ENCODE measurements at regions not wholly inside any gene's neighbourhood (a gene's known extent, or its start where the extent isn't known, plus 50 kb on each side); places are given as distances from the start of the nearest gene placed in this dataset.

GRCh38 chr5:133780619-133781280 lies 168.4 kb upstream of the FSTL4 start:
- no peak for TF ChIP-seq CTCF (conservative IDR thresholded peaks at IDR 0.05)
- H3K27ac ChIP-seq = no peak overlapping the region

- no peak for TF ChIP-seq CTCF (conservative IDR thresholded peaks at IDR 0.05)
- no peak overlapping the region for H3K27ac ChIP-seq
These were observed 167.6 kb upstream of the FSTL4 start for GRCh38 chr5:133779828-133780475.

GRCh38 chr5:133778636-133779035 lies 166.3 kb upstream of the FSTL4 start:
- no peak overlapping the region for H3K27ac ChIP-seq
- no peak for TF ChIP-seq CTCF (conservative IDR thresholded peaks at IDR 0.05)

GRCh38 chr5:133777951-133778350 lies 165.6 kb upstream of the FSTL4 start:
- TF ChIP-seq CTCF (conservative IDR thresholded peaks at IDR 0.05) = no peak

DNA sequence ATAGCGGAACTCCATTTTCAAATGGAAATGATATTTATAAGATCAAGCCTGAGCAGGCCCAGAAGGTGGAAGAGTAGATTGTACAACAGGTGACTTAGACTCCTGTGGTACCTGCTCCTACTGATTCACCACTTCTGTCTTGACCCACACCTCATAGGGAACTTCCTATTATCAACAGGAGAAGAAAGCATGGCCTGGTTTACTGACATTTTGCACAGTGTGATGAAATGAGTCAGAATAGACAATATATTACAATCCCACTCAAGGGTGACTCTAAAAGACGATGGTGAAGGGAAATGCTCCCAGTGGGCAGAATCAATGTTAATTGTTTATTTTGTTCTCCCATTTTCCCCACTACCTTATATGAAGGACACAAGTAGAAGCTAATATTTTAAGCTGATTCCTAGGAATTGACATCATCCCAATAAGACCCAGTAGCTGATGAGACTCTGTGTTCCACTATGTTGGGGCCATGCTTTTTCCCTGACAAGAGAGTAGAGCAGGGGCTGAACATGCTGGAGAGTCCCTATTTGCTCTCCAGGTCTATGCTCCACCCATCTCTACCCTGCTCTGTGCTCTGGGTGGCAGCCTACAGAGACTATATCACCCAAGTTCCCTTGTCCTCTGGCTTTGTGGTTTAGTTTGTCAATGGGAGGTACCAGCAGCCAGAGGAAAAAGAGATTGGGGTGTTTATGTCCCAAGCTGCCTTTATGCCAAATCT lies 163.4 kb upstream of the FSTL4 start:
- no peak overlapping the region for H3K27ac ChIP-seq
- no peak for TF ChIP-seq CTCF (conservative IDR thresholded peaks at IDR 0.05)

More at GRCh38 chr5:133777951-133778350, 165.6 kb upstream of the FSTL4 start:
- H3K27ac ChIP-seq = no peak overlapping the region

DNA sequence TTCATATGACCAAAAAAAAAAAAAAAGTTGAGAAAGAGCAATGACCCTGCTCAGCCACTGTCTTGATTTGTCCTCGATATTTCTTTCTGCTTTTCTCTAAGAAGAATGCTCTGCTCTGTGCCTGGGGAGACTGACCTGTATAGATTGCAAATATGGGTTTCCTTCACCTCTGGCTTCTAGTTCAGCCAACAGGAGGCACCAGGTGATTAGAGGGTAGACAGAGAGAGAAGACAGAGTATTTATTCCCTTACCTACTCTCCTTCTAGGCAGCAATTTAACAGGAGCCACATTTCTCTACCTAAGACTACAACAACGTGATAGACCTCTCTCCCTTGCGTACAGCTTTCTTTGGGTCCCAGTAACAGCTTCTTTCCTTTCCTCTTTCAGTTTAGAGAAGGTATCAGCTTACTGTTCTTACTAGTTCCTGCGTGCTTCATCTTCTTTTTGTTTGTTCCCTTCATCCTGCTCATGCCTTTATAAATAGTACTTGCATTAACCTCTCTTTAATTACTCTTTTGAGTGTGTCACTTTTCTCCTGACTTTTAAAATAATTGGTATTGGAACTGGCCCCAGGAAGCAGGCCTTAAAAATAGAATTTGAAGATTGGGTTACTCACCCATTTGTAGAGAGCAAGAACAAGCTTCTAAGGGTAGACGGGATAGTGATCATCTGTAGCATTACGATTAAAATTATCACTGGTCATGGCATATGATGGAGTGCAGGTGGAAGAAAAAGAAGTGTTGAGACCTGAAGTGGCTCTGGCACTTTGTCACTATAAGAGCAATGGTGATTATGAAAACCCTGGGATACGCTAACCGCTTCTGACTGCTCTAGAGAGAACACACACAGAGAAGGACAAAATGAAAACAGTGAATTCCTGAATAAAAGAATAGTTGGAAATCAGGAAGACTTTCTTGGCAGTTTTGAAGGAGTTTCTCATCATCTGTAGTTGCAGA lies 161.2 kb upstream of the FSTL4 start:
- H3K27ac ChIP-seq = no peak overlapping the region
- no peak for TF ChIP-seq CTCF (conservative IDR thresholded peaks at IDR 0.05)

All from VCaP (cell line).